Hematopoietic multipotent progenitor cell treated with erythropoietin and hydrocortisone succinate and interleukin-3 and kit ligand, for 8 days (in vitro differentiated cells): ENCODE measurements at regions not wholly inside any gene's neighbourhood (a gene's known extent, or its start where the extent isn't known, plus 50 kb on each side); places are given as distances from the start of the nearest gene placed in this dataset.
A peak's percentile ranks its signal among the peaks of the same experiment; 100 is the strongest.
"Not testable (repeated sequence)": the region's sequence is repeated elsewhere in the genome, so short reads cannot be mapped to it uniquely, and the experiment has no call there.

ENCODE experiments used
- DNase-seq: peaks from one replicate; pipeline ENCODE4 v3.0.0-alpha.2; 2015

DNA sequence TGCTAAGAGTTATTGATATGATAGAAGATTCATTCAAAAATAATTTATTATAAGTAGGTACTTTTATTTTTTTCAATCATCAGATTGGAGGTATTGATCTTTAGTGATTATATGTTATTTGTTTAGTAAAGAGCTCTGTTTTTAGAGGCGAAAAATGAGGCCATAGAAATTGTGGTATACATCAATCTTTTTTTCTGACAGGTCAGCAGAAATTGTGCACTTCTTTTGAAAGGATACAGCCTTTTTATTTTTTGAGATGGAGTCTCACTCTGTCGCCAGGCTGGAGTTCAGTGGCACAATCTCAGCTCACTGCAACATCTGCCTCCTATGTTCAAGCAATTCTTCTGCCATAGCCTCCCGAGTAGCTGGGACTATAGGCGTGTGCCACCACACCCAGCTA lies 292.1 kb downstream of the BAMBI start:
- DNase-seq: no peak

DNA sequence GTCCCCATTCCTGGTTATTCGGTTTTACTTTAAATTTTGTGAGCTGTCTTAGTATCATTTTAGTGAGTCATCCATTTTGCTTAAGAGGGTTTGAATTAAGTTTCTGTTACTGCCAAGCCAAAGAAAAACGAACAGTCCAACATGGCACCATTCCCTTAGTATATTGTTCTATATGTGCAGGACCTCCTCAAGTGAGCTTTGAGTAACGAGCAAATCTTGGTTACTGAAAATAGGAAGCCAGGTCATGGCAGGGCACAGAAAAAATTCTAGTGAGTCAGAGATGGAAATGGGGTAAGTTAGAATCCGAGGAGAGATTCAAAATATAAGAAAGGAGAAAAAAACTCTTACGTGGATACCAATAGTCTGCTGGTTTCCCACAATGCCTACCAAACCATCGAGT lies 292.9 kb downstream of the BAMBI start:
- no peak for DNase-seq

DNA sequence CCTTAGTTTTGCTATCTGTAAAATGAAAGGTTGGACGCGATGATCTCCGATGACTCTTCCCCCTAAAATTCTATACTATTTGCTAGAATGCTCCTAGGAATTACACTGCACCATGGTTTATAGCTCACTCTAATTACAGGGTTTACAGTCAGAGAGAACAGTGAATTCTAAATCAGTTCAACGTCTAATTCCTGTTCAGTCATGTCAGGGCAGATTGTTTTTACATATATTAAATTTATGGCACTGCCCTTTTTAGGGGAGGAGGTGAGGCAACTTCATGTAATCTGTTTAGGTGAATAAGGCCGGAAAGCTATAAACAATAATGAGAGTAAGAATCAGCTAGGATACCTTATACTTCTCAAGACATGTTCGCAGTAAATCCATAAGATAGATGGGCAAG lies 293.9 kb downstream of the BAMBI start:
- DNase-seq: no peak

DNA sequence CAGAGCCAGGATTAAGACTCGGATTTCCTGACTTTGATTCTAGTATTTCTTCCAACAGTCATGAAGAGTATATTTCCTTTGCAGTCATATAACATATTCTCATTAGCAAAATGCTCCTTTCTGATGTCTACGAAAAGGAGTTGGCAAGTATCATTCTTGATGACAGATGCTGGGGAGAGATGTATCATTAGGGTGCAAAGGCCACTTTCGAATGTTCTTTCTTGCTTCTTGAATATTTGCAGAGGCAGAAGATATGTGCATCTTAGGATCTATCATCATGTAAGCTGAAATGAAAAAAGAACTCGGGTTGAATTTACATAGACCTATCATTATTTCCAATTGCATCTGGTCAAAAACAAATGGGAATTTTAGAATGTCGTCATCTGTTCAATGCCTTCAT lies 294.4 kb downstream of the BAMBI start:
- DNase-seq: no peak

DNA sequence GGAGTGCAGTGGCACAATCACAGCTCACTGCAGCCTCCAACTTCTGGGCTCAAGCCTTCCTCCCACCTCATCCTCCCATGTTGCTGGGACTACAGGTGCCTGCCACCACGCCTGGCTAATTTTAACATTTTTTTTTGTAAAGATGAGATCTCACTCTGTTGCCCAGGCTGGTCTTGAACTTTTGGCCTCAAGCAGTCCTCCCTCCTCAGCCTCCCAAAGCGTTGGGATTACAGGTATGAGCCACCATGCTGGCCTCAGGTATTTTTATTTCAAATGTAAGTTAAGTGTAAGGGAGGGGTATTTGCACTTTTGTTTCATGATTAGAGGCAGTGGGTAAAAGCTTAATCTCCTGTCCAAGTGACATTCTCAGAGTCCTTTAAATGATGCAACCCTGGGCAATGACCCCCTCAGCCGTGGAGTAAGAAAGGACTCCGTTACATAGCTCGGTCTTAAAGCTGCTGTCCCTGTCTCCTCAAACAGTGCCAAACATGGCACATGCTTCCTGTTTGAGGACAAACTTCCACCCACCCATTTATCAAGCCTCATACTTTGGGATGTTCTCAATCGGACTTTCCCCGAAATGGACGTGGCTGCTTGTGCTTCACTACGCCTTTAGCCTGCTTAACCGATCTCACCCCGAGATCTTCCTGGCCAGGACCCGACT lies 296.1 kb downstream of the BAMBI start:
- no peak for DNase-seq

DNA sequence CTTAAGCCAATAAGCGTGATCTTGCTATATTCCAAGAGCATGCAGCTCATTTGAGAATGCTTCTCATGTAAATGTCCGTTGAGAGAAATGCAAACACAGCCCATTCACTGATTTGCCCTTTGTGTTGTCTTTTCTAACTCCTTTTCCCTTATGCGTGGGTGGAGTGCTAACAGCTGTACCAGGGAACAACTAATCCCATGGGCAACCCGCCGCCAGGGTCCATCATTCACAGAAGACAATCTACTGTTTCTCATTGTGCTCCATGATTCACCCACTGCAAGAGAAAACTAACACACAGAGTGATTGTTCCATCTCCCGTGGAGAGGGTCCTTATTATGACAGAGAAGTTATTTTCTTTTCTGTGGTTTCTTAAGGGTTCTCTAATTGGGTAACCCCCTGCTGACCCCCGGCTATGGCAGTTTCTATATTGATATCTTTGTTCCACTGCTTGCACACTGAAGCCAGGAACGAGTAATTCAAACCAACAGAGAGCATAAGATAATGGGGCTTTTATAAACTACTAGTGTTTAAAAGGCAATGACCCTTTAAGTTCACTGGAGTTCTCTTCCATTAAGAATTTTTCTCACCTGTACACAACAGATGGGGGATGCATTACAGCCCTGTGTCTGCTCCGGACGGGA lies 298.7 kb downstream of the BAMBI start:
- DNase-seq: no peak

DNA sequence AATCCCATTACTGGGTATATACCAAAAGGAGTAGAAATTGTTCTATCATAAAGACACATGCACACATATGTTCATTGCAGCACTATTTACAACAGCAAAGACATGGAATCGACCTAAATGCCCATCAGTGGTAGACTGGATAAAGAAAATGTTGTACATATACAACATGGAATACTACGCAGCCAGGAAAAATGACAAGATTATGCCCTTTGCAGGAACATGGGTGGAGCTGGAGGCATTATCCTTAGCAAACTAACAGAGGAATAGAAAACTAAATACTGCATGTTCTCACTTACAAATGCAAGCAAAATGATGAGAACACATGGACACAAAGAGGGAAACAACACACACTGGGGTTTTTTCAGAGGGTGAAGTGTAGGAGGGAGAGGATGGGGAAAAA lies 300.2 kb downstream of the BAMBI start:
- no peak for DNase-seq

DNA sequence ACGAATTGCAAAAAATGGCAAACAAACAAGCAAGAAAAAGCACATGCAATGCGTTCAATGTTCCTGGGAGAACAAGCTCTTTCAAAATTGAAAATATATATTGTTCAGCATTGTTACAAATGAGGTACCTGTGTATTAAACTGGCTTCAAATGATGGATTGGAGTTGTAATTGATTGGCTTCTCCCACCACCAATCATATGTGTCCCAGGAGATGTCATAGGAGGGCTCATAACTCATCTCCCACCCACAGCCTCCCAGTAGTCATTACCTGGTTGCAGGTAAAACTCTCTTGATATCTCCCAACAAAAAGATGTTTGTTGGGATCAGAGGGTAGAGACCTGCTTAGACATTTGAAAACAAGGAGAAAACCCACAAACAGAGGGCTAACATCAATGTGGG lies 302.9 kb downstream of the BAMBI start:
- DNase-seq: no peak

DNA sequence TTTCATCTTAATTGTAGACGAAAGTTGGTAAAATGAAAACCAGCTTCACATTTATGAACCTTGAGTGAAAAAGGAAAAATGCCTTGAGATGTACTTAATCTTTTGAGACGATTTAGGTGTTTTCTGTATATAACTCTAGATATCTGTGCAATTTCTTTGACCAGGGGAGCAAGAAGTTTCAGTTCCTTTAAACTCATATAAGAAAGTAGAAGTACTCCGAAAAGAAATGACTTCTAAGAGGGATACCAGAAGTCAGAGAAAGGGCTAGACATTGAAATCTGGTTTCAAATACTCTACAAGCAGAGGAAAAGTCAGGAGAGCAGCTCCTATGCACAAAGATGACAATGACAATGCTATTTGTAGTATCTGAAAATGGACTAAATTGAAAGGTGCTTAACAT lies 303.7 kb downstream of the BAMBI start:
- no peak for DNase-seq

DNA sequence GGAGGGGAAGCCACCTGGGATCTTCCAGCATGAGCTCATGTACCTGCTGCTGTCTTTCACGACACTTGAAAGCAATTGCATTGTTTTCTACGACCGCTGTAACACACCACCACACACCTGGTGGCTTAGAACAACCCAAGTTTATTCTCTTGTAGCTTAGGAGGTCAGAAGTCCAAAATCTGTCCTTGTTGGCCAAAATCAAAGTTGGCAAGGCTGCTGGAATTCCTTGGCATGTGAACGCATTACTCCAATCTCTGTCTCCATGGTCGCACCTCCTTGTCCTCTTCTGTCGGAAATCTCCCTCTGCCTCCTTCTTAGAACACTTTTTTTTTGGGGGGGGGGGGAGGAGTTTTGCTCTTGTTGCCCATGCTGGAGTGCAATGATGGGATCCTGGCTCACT lies 305.7 kb downstream of the BAMBI start:
- no peak for DNase-seq

DNA sequence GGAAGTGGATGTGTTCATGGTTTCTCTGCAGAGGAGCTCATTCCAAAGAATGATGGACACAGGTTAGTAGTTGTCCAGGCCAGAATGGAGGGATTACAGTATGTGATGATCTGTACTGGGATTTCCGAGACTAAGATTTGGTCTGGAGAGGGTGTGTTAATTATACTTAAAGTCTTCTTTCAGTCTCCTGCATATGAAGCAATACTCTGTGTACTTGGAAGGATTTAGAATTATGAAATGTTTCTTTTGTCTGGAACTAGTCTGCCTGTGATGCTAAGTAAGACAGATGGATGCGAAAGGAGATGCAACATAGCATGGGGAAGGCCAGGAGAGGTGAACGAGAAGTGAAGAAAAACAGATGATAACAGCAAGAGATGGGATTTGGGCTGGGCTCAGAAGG lies 305.1 kb upstream of the LYZL1 start:
- DNase-seq: no peak

DNA sequence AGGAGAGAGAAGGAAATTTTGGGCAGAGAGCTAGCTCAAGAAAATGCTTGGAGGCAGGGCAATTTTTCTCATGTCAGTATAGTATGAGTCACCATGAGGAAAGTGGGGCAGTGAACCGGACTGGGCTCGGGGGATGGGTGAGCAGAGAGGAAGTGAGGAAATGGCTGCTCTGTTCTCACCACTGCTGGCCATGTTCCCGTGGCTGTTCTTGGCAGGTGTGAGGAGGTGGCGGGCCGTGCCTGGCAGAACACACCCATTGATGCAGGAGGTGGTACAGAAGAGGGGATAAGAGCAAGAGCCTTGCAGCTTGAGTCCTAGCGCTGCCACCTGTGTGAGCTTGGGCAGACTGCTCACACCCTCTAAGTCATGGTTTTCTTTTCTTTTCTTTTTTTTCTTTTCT lies 304.4 kb upstream of the LYZL1 start:
- DNase-seq: no peak

DNA sequence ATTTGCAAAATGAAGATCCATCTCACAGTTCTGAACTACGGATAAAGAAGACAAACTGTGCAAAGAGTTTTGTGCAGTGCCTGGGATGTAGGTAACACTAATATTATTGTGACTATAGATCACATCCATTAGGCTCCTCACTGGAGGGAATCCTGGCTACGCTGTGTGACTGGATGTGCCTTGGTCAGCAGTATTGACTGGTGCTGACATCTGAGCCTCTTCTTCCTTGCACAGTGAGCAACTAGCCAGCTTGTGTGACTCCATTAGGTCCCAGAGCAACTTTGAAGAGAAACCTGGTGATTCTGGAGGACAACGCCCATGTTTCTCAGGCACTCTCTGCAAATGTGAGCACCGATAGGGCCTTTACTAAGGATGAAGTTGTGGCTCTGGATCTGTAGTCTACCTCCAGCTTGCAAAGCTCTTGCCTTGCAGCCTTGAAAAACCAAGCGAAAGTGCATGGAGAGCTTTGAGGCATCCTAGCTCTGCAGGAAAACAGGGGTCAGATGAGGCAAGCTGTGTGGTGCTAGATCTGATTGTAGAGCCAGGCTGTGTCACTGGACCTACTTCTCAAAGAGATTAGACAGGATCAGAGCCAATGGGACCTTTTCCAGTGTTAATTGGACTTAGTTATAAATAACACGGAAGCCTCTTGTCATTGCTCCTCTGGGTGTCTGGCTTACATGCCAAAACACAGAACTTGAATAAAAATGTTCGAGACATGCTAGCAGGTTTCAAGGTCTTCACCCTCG lies 303.6 kb upstream of the LYZL1 start:
- no peak for DNase-seq

DNA sequence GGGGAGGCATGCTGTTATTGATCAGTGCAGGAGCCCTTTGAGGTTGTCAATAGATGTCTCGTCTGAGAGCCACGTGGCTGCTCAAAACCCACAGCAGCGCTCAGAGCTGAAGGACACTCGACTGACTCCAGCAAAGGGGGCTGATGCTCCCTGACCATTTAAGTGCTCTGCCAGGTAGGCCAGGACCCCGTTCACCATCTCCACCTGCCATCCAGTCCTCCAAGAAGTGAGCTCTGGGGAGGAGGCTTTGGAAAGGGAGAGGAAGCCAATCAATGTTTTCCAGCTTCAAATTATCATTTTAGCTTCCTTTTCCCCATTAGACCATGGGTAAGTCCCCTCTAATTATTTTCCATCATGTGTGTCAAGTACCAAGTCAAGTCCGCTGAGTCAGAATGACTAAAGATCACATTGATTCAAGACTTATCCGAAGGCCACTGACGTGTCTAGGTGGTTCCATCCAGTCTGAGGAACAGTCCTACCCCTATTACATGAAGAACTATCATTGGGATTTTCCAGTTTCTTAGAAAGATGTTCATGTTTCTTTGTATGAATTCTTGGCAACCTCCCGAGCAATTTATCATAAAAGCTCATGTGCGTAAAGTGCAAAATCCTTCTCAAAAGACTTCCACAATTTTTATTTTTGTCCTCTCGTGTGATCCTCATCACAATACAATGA lies 302.6 kb upstream of the LYZL1 start:
- DNase-seq: no peak

DNA sequence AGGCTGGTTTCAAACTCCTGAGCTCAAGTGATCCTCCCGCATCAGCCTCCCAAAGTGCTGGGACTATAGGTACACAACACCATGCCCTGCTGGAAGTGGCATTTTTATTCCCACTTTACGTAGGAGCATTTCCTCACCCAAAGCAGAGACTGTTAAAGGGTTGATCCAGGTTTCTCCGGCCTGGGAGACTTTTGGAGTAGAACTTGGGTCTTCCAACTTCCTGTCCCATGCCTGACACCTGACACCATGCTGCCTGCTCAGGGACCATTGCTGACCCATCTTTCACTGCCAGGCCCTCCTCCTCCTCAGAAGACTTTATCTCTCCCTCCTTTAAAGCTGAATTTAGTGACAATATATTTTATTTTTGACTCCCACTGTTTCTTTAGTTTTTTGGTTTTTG lies 302.0 kb upstream of the LYZL1 start:
- DNase-seq: no peak

DNA sequence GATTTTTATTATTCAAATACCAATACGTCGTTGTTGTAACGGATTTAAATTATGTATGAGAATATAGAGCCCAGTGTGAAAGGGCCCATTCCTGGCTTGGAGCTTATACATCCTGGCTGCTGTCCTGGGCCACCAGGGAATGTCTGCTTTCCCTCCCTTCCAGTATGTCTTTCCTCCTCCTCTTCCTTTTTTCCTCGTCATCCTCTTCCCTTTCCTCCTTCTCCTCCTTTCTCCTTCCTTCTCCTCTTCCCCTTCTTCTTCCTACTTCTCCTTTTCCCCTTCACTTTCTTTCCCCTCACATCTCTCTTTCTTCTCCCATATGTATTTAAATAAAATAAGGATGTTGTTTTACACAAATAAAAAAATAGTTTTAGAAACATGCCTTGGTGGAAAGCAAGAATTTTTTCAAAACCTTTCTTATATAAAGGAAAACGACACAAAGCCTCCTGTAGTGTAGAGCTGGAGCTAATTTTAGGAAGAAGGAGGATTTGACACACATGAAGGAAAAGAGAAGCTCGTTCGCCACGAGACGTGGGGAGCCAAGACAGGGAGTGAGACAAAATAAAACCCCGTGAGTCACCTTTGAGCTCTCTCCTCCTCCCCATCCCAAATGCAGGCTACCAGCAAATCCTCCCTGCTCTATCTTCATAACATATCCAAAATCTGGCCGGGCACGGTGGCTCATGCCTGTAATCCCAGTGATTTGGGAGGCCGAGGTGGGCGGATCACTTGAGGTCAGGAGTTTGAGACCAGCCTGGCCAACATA lies 301.1 kb upstream of the LYZL1 start:
- DNase-seq: no peak

DNA sequence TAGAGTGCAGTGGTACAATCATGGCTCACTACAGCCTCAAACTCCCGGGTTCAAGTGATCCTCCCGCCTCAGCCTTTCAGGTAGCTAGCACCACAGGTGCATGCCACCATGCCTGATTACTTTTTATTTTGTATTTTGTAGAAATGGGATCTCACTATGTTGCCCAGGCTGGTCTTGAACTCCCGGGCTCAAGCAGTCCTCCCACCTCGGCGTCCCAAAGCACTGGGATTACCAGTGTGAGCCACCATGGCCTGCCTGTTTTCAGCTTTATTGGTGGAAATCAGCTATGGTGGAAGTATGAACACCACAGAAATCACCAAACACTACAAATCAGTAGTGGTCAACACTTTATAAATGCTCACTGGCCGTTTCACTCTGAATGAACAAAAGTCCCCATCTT lies 299.9 kb upstream of the LYZL1 start:
- DNase-seq: no peak

DNA sequence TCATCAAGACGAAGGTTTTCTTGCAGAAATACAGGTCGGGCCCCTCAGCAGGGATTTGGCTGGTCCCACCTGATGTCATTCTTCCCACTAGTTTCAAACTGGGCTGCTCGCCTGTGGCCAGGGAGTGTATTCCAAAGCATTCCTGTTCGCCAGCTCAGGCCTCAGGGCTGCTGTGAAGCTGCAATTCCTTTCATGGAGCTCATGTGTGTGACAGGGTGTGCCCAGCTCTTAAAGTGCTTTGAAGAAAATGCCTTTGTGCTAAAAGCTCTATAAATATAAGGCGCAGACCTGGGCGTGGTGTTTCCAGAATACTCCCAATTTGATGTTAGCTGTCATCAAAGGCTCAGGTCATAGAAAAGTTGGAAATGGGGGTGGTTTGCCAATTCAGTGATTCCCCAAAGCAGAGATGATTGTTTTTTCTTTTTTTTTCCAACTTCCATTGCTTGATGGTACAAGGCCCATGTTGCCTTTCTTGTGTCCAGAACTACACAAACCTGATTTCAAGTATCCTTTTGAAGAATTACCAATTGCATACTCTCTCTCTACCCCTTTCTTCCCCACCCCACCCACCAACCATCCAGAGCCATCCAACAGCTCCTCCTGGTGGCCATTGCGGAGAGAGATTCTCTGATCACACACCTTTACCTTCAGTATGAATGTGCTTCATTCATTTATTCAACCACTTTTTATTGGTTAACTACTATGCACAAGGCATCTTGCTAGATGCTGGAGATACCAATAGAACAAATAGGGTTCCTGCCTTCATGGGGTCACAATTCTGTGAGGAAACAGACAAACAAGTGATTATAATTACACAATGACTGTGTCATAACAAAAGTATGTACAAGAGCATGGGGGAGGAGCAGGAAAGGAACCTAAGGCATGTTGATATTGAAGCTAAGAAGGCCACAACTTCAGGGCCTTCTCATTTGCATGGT lies 297.3 kb upstream of the LYZL1 start:
- DNase-seq: peak; percentile 51

DNA sequence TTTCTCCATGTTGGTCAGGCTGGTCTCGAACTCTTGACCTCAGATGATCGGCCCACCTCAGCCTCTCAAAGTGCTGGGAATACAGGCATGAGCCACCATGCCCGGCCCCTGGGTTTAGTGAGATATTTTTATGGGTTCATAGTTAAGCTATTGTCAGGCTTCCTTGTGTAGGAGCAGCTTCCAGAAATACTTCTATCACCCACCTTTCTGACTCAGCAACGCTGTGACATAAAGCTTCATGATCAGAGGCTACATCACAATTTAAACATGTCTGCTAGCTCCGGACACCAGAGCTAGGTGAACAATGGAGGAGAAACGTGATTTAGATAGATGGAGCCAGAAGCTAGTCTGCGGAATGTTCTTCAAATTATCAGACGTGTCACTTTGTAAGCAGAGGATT lies 295.8 kb upstream of the LYZL1 start:
- no peak for DNase-seq

DNA sequence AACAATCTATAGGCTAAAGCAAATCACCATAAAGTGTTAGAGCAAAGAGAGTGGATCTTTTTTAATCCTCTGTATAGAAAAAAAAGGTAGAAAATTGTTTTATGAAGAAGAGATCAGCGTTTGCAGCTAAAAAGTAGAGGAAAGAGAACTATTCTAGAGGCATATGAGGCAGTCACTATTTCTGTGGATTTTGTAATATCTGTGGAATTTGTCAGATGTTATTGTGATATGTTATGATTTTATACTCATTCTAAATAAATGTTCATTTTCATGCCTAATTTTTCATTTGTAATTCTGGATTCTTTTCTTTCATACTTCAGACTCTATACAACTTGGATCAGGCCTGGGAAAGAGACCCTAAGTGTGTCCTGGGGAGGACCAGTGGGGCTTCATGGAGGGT lies 295.0 kb upstream of the LYZL1 start:
- DNase-seq: no peak

DNA sequence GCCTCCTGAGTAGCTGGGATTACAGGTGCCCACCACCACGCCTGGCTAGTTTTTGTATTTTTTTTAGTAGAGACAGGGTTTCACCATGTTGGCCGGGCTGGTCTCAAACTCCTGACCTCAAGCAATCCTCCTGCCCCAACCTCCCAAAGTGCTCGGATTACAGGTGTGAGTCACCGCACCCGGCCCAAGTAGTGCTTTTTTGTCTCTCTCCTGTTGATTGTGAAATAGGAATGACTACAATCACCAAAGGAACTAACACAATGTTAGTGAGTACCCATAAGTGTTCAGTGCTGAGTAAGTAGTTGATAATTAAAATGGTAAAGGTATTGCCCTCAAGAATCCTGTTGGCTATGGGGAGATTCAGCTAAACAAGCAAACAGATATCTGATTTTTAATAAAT lies 294.1 kb upstream of the LYZL1 start:
- DNase-seq: not testable (repeated sequence)

DNA sequence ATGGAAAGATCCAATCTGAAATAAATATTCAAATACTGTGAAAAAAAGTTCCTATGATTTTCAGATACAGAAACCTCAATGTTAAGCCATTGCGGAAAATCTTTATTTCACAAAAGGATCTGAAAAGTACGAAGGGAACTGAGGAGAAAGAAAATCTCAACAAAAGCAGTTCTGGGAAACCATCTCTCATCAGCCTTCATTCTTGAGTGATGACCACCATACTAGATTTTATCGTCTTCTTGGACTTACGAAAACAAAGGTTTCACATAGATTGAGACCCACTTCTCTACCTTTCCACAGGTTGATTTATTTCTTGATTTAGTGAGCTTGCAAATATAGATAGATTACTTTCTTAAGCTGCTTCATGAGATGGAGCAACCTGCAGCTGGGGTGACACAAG lies 293.4 kb upstream of the LYZL1 start:
- DNase-seq: no peak
